ENCODE measurements at regions not wholly inside any gene's neighbourhood (a gene's known extent, or its start where the extent isn't known, plus 50 kb on each side); places are given as distances from the start of the nearest gene placed in this dataset.

DNA sequence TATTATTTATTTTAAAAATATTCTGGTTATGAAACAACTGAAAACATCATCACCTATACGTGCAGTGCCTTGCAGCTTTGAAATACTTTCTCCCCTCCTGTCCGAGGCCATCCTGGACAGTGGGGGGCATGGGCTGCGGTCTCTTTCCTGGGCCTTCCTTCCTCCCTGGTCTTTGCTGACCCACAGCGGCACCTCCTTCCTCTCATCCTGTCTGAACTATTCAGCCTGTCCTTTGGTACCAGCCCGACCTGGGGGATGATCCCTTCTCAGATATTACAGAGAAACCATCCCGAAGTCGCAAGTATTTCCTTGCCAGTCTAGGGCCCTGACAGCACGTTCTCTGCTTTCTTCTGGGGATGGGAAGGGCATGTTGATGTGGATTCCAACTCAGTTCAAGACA lies 736.6 kb upstream of the HS6ST1 start:
- H3K79me2 ChIP-seq (ENCODE audit: control insufficient read depth, insufficient read depth, low read length, unreplicated experiment) = no peaks in the 10 kb centered on the region
- no peaks in the 10 kb centered on the region for H3K27me3 ChIP-seq (ENCODE audit: insufficient read depth, low read length)
- H3K27ac ChIP-seq (ENCODE audit: low read depth, low read length) = no peak overlapping the region
- H2AFZ ChIP-seq (ENCODE audit: low read length, unreplicated experiment) = no peak overlapping the region
- no peak overlapping the region for H3K4me3 ChIP-seq (ENCODE audit: low read depth, low read length)
- H3K36me3 ChIP-seq (ENCODE audit: insufficient read depth, low read length) = no peaks in the 10 kb centered on the region
- no peaks in the 10 kb centered on the region for H3K4me1 ChIP-seq (ENCODE audit: control insufficient read depth, insufficient read depth, low read length, unreplicated experiment)

GRCh38 chr2:129055824-129056223 lies 737.2 kb upstream of the HS6ST1 start:
- H3K4me3 ChIP-seq (ENCODE audit: low read depth, low read length) = no peak overlapping the region
- H3K27me3 ChIP-seq (ENCODE audit: insufficient read depth, low read length) = no peaks in the 10 kb centered on the region
- H3K36me3 ChIP-seq (ENCODE audit: insufficient read depth, low read length) = no peaks in the 10 kb centered on the region
- H2AFZ ChIP-seq (ENCODE audit: low read length, unreplicated experiment) = no peak overlapping the region
- H3K4me1 ChIP-seq (ENCODE audit: control insufficient read depth, insufficient read depth, low read length, unreplicated experiment) = no peaks in the 10 kb centered on the region
- H3K27ac ChIP-seq (ENCODE audit: low read depth, low read length) = no peak overlapping the region
- no peaks in the 10 kb centered on the region for H3K79me2 ChIP-seq (ENCODE audit: control insufficient read depth, insufficient read depth, low read length, unreplicated experiment)

- Histone ChIP-seq H3K36me3 (ENCODE audit: insufficient read depth, low read length) (no peaks in the 10 kb centered on the region), H2AFZ (ENCODE audit: low read length, unreplicated experiment) (no peak overlapping the region), H3K4me3 (ENCODE audit: low read depth, low read length) (no peak overlapping the region), H3K27me3 (ENCODE audit: insufficient read depth, low read length) (no peaks in the 10 kb centered on the region), H3K4me1 (ENCODE audit: control insufficient read depth, insufficient read depth, low read length, unreplicated experiment) (no peaks in the 10 kb centered on the region), H3K79me2 (ENCODE audit: control insufficient read depth, insufficient read depth, low read length, unreplicated experiment) (no peaks in the 10 kb centered on the region), H3K27ac (ENCODE audit: low read depth, low read length) (no peak overlapping the region)
Observed at GRCh38 chr2:129056309-129056958, 737.8 kb upstream of the HS6ST1 start.

DNA sequence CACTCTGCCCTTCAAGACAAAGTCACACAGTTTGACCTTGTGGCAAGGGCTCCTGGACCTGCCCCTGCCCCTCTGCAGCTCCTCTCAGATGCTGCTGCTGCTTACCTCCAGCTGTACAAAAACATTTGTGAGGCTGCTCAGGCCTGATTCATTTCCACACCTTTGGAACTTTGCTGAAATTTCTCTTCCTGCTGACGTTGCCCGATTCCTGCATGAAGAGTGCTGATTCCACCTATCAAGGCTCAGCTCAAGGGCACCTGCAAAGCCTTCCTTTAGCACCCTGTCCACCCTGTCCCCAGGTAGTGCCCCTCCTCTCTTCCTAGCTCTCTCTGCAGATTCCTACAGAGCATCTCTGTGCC lies 738.3 kb upstream of the HS6ST1 start:
- no peak overlapping the region for H3K4me3 ChIP-seq (ENCODE audit: low read depth, low read length)
- no peak overlapping the region for H2AFZ ChIP-seq (ENCODE audit: low read length, unreplicated experiment)
- no peaks in the 10 kb centered on the region for H3K4me1 ChIP-seq (ENCODE audit: control insufficient read depth, insufficient read depth, low read length, unreplicated experiment)
- H3K79me2 ChIP-seq (ENCODE audit: control insufficient read depth, insufficient read depth, low read length, unreplicated experiment) = no peaks in the 10 kb centered on the region
- H3K36me3 ChIP-seq (ENCODE audit: insufficient read depth, low read length) = no peaks in the 10 kb centered on the region
- H3K27ac ChIP-seq (ENCODE audit: low read depth, low read length) = no peak overlapping the region
- H3K27me3 ChIP-seq (ENCODE audit: insufficient read depth, low read length) = no peaks in the 10 kb centered on the region

DNA sequence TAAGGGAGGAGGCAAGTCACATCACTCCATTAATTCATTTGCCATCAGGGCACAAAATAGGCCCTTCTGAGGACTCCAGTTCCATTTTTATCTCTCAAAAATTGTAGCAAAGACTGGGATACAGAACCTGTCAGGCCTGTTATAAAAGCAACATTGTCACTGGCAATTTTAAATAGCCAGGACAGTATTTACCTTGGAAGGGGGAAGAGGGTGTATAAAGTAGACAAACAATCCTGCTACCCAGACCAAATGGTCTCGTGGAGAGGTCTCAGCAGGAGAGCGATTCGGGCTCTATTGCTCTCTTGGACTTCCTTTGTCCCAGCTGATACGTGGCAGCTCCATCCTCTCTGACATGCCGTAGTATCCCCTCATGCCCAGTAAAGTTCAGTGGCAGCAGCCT lies 740.3 kb upstream of the HS6ST1 start:
- H3K79me2 ChIP-seq (ENCODE audit: control insufficient read depth, insufficient read depth, low read length, unreplicated experiment) = no peaks in the 10 kb centered on the region
- no peak overlapping the region for H2AFZ ChIP-seq (ENCODE audit: low read length, unreplicated experiment)
- H3K4me3 ChIP-seq (ENCODE audit: low read depth, low read length) = no peak overlapping the region
- no peaks in the 10 kb centered on the region for H3K27me3 ChIP-seq (ENCODE audit: insufficient read depth, low read length)
- H3K4me1 ChIP-seq (ENCODE audit: control insufficient read depth, insufficient read depth, low read length, unreplicated experiment) = no peaks in the 10 kb centered on the region
- no peaks in the 10 kb centered on the region for H3K36me3 ChIP-seq (ENCODE audit: insufficient read depth, low read length)
- H3K27ac ChIP-seq (ENCODE audit: low read depth, low read length) = no peak overlapping the region

- Histone ChIP-seq H3K79me2 (ENCODE audit: control insufficient read depth, insufficient read depth, low read length, unreplicated experiment) (no peaks in the 10 kb centered on the region), H3K36me3 (ENCODE audit: insufficient read depth, low read length) (no peaks in the 10 kb centered on the region), H3K4me3 (ENCODE audit: low read depth, low read length) (no peak overlapping the region), H3K4me1 (ENCODE audit: control insufficient read depth, insufficient read depth, low read length, unreplicated experiment) (no peaks in the 10 kb centered on the region), H3K27ac (ENCODE audit: low read depth, low read length) (no peak overlapping the region), H2AFZ (ENCODE audit: low read length, unreplicated experiment) (no peak overlapping the region), H3K27me3 (ENCODE audit: insufficient read depth, low read length) (no peaks in the 10 kb centered on the region)
Observed at GRCh38 chr2:129059476-129059875, 740.8 kb upstream of the HS6ST1 start.

DNA sequence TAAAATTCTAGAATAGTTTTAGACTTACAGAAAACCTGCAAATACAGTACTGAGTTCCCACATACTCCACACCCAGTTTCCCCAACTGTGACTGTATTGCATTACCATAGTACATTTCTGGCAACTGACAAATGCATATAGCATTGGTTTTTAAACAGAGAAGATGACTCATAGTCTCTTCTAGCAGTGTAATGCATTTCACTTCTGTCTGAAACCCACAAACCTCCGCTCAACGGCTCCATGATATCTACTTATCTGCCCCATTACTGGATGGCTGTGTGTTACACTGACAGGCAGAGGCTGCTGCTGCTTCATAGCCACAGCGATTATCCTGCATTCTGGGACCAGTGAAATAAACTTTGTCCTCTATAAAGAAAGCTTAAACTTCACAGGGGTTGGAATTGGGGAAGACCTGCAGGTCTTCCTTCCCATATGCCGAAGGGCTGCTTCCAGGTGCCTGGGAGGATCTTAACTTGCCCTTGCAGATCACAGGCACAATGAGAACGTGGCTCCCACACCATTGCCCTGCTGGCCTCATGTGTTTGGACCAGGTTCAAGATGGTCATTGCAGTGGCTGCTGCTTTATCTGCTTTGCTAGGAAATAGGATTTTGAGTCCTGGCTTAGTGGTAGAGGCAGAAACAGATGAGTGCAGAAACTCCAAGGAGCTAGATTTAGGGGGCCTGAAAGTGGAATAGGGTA lies 742.6 kb upstream of the HS6ST1 start:
- Histone ChIP-seq H3K36me3 (ENCODE audit: insufficient read depth, low read length) (no peaks in the 10 kb centered on the region), H3K4me3 (ENCODE audit: low read depth, low read length) (no peak overlapping the region), H3K27me3 (ENCODE audit: insufficient read depth, low read length) (no peaks in the 10 kb centered on the region), H2AFZ (ENCODE audit: low read length, unreplicated experiment) (no peak overlapping the region), H3K79me2 (ENCODE audit: control insufficient read depth, insufficient read depth, low read length, unreplicated experiment) (no peaks in the 10 kb centered on the region), H3K4me1 (ENCODE audit: control insufficient read depth, insufficient read depth, low read length, unreplicated experiment) (no peaks in the 10 kb centered on the region), H3K27ac (ENCODE audit: low read depth, low read length) (no peak overlapping the region)

DNA sequence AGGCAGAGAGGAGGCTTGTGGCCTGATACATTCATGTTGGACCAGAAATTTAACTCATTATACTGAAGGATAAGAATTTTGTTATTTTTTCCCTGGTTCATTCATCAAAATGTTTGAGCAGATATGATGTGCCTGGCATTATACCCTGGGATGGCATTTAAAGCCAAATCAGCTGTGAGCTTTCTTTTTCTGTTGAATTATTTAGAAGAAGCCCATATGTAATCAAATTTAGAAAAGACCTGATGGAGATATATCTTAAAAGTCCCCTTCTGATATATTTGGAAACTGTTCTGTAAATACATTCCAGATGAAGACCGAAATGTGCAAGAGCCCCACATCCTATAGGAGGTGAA lies 743.1 kb upstream of the HS6ST1 start:
- no peaks in the 10 kb centered on the region for H3K4me1 ChIP-seq (ENCODE audit: control insufficient read depth, insufficient read depth, low read length, unreplicated experiment)
- no peak overlapping the region for H3K4me3 ChIP-seq (ENCODE audit: low read depth, low read length)
- H2AFZ ChIP-seq (ENCODE audit: low read length, unreplicated experiment) = no peak overlapping the region
- no peaks in the 10 kb centered on the region for H3K36me3 ChIP-seq (ENCODE audit: insufficient read depth, low read length)
- H3K27ac ChIP-seq (ENCODE audit: low read depth, low read length) = no peak overlapping the region
- no peaks in the 10 kb centered on the region for H3K27me3 ChIP-seq (ENCODE audit: insufficient read depth, low read length)
- no peaks in the 10 kb centered on the region for H3K79me2 ChIP-seq (ENCODE audit: control insufficient read depth, insufficient read depth, low read length, unreplicated experiment)

- Histone ChIP-seq H3K79me2 (ENCODE audit: control insufficient read depth, insufficient read depth, low read length, unreplicated experiment) (no peaks in the 10 kb centered on the region), H3K27ac (ENCODE audit: low read depth, low read length) (no peak overlapping the region), H3K36me3 (ENCODE audit: insufficient read depth, low read length) (no peaks in the 10 kb centered on the region)
Observed at GRCh38 chr2:129062146-129062912, 743.7 kb upstream of the HS6ST1 start.

DNA sequence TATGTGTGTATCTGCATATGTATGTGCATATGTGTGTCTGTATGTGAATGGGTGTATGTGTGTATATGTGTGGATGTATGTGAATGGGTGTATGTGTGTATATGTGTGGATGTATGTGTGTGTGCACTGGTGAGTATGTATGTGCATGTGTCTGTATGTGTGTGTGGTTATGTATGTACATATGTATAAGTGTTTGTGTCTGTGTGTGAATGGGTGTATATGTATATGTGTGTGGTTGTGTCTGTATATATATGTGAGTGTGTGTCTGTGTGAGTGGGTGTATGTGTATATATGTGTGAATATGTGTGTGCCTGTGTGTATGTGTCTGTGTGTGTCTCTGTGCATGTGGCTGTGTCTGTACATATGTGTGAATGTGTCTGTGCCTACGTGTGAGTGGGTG lies 748.4 kb upstream of the HS6ST1 start:
- no peaks in the 10 kb centered on the region for H3K27me3 ChIP-seq (ENCODE audit: insufficient read depth, low read length)
- H3K79me2 ChIP-seq (ENCODE audit: control insufficient read depth, insufficient read depth, low read length, unreplicated experiment) = no peaks in the 10 kb centered on the region
- H3K36me3 ChIP-seq (ENCODE audit: insufficient read depth, low read length) = no peaks in the 10 kb centered on the region
- H3K4me3 ChIP-seq (ENCODE audit: low read depth, low read length) = no peak overlapping the region
- no peak overlapping the region for H2AFZ ChIP-seq (ENCODE audit: low read length, unreplicated experiment)
- no peaks in the 10 kb centered on the region for H3K4me1 ChIP-seq (ENCODE audit: control insufficient read depth, insufficient read depth, low read length, unreplicated experiment)
- H3K27ac ChIP-seq (ENCODE audit: low read depth, low read length) = no peak overlapping the region

More at GRCh38 chr2:129062146-129062912, 743.7 kb upstream of the HS6ST1 start:
- Histone ChIP-seq H2AFZ (ENCODE audit: low read length, unreplicated experiment) (no peak overlapping the region), H3K27me3 (ENCODE audit: insufficient read depth, low read length) (no peaks in the 10 kb centered on the region), H3K4me1 (ENCODE audit: control insufficient read depth, insufficient read depth, low read length, unreplicated experiment) (no peaks in the 10 kb centered on the region), H3K4me3 (ENCODE audit: low read depth, low read length) (no peak overlapping the region)

GRCh38 chr2:129067953-129068352 lies 749.3 kb upstream of the HS6ST1 start:
- H3K27ac ChIP-seq (ENCODE audit: low read depth, low read length) = no peak overlapping the region
- H3K27me3 ChIP-seq (ENCODE audit: insufficient read depth, low read length) = no peaks in the 10 kb centered on the region
- H3K4me3 ChIP-seq (ENCODE audit: low read depth, low read length) = no peak overlapping the region
- no peaks in the 10 kb centered on the region for H3K36me3 ChIP-seq (ENCODE audit: insufficient read depth, low read length)
- H3K4me1 ChIP-seq (ENCODE audit: control insufficient read depth, insufficient read depth, low read length, unreplicated experiment) = no peaks in the 10 kb centered on the region
- H3K79me2 ChIP-seq (ENCODE audit: control insufficient read depth, insufficient read depth, low read length, unreplicated experiment) = no peaks in the 10 kb centered on the region
- no peak overlapping the region for H2AFZ ChIP-seq (ENCODE audit: low read length, unreplicated experiment)
